Astrocyte of the spinal cord (primary cell): ENCODE measurements at regions not wholly inside any gene's neighbourhood (a gene's known extent, or its start where the extent isn't known, plus 50 kb on each side); places are given as distances from the start of the nearest gene placed in this dataset.

Experiments used
- DNase-seq: peaks from one replicate; pipeline ENCODE4 v3.0.0; 2011; ENCODE audit warnings: low read depth, low spot score
- H3K4me3 ChIP-seq: 2 replicates; pipeline ENCODE4 v1.5.1; 2011; ENCODE audit warnings: low read depth, mild to moderate bottlenecking, low read length, moderate library complexity
- CTCF ChIP-seq: IDR thresholded peaks from 2 replicates; pipeline ENCODE4 v1.5.1; 2012; ENCODE audit warnings: low read depth, mild to moderate bottlenecking, low read length, inconsistent platforms
- in situ Hi-C: cut with HindIII; loops from 2 replicates; pipeline ENCODE4 v1.10.0; 2017; ENCODE audit warnings: low sequenced_read_pairs

- in situ Hi-C loops = no loop called here
- DNase-seq = no peak
- no peak for TF ChIP-seq CTCF
- no peak overlapping the region for H3K4me3 ChIP-seq
Measured at GRCh38 chr3:5543047-5543446, 355.5 kb downstream of the EDEM1 start.

DNA sequence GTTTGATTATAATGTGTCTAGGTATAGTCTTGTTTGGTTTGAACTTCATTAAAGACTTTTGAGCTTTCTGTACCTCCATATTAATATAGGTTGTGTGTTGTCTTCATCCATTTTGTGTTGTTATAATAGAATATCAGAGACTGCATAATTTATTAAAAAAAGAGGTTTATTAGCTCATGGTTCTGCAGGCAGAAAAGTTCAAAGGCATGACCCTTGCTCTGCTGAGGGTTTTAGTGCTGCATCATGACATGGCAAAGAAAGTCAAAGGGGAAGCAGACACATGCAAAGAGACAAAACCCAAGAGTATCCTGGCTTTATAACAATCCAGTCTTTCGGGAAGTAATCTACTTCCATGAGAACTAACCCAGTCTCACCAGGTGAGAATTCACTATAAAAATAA lies 358.2 kb downstream of the EDEM1 start:
- no peak overlapping the region for H3K4me3 ChIP-seq
- TF ChIP-seq CTCF = no peak
- DNase-seq = no peak
- in situ Hi-C loops = no loop called here

DNA sequence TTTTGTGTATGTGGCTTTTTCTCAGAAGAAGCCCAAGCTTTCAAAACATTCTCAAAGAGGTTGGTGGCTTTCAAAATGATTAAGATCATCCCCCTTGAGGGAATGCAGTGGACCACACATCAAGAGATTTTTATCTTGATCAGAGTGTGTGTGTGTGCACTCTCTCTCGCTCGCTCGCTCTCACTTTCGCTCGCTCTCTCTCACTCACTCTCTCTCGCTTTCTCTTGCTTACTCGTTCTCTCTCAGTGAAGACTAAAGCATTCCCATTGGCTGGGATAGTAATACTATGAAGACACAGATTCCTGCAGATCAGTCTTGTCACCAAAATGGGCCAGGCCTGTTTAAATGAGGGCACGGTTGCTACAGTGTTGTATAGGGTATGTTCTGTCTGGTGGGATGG lies 365.7 kb downstream of the EDEM1 start:
- no peak for DNase-seq
- in situ Hi-C loops = no loop called here
- TF ChIP-seq CTCF = no peak
- no peak overlapping the region for H3K4me3 ChIP-seq

DNA sequence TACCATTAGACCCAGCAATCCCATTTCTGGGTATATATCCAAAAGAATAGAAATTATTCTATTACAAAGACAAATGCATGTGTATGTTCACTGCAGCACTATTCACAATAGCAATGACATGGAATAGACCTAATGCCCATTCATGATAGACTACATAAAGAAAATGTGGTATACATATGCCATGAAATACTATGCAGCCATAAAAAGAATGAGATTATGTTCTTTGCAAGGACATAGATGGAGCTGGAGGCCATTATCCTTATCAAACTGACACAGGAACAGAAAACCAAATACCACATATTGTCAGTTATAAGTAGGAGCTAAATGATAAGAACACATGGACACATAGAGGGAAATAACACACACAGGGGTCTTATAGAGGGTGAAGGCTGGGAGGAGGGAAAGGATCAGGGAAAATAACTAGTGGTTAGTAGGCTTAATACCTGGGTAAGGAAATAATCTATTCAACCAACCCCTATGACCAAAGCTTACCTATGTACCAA lies 366.8 kb downstream of the EDEM1 start:
- H3K4me3 ChIP-seq = no peak overlapping the region
- TF ChIP-seq CTCF = no peak
- in situ Hi-C loops = no loop called here
- no peak for DNase-seq

DNA sequence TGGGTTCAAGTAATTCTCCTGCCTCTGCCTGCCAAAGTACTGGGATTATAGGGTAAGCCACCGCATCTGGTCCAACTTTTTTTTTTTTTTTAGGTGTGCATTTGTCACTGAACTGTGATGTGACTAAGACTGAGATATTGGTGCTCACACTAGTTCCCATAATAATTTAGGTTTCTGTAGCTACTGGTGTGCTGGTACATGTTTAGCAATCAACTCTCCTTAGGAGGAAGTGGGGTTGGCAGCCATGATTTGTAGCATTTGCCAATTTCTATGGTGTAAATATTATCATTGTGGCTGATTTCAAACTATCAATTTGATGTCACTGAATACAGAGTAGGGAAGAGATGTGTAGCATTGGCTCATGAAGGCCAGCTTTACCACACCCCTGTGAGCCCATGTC lies 372.7 kb downstream of the EDEM1 start:
- in situ Hi-C loops = no loop called here
- DNase-seq = no peak
- no peak overlapping the region for H3K4me3 ChIP-seq
- TF ChIP-seq CTCF = no peak

DNA sequence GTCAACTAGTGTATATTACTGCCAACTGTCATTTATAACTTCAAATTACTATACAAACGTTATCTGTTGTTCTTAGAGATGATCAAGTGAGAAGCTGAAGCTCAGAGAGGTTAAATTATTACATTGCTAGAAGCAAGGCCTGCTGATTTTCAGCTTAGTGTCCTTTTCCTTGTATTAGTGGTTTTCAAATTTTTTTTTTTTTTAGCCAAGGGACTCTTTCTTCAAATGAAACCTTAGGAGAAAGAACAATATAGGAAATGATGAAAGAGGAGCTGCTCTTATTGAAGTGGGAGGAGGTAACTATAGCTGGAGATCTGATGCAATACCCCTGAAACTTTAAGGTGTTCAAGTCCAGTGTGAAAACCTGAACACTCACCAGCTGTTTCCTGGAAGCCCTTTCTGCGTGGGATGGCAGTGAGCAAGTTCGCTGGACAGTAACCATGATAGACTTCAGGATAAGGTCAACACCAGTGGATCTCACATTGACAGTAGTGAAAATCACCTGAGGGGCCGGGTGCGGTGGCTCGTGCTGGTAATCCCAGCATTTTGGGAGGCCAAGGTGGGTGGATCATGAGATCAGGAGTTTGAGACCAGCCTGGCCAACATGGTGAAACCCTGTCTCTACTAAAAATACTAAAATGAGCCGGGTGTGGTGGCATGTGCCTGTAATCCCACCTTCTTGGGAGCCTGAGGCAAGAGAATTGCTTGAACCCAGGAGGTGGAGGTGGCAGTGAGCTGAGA lies 376.2 kb downstream of the EDEM1 start:
- no peak overlapping the region for H3K4me3 ChIP-seq
- TF ChIP-seq CTCF = no peak
- no peak for DNase-seq
- in situ Hi-C loops = no loop called here
